GM19395 (cell line): ENCODE measurements at regions not wholly inside any gene's neighbourhood (a gene's known extent, or its start where the extent isn't known, plus 50 kb on each side); places are given as distances from the start of the nearest gene placed in this dataset.

Experiments
- ATAC-seq: cut with Tn5 transposase; IDR thresholded peaks from one replicate; pipeline ENCODE4 v1.9.1; 2021; ENCODE audit warnings: mild to moderate bottlenecking, moderate library complexity; ENCODE audit not compliant: unreplicated experiment

- ATAC-seq = no peak
Observed at GRCh38 chr7:45446195-45446944, 127.8 kb upstream of the ADCY1 start.

- ATAC-seq = no peak
Observed at GRCh38 chr7:45447296-45447695, 126.9 kb upstream of the ADCY1 start.

GRCh38 chr7:45450571-45451204 is 123.5 kb upstream of the ADCY1 start:
- no peak for ATAC-seq

- no peak for ATAC-seq
Observed at GRCh38 chr7:45451342-45452035, 122.7 kb upstream of the ADCY1 start.

- no peak for ATAC-seq
Observed at GRCh38 chr7:45454771-45455170, 119.4 kb upstream of the ADCY1 start.

GRCh38 chr7:45455662-45456061 is 118.5 kb upstream of the ADCY1 start:
- ATAC-seq = no peak

- no peak for ATAC-seq
Observed at GRCh38 chr7:45456105-45456504, 118.1 kb upstream of the ADCY1 start.

- ATAC-seq = no peak
Observed at GRCh38 chr7:45456747-45457524, 117.2 kb upstream of the ADCY1 start.

- ATAC-seq = no peak
Observed at GRCh38 chr7:45457591-45457990, 116.6 kb upstream of the ADCY1 start.

GRCh38 chr7:45459476-45459875 is 114.7 kb upstream of the ADCY1 start:
- no peak for ATAC-seq

GRCh38 chr7:45460379-45460778 is 113.8 kb upstream of the ADCY1 start:
- no peak for ATAC-seq

- no peak for ATAC-seq
Observed at GRCh38 chr7:45461026-45461425, 113.1 kb upstream of the ADCY1 start.

GRCh38 chr7:45469103-45469502 is 105.1 kb upstream of the ADCY1 start:
- no peak for ATAC-seq

- ATAC-seq = no peak
Observed at GRCh38 chr7:45470031-45470430, 104.1 kb upstream of the ADCY1 start.

GRCh38 chr7:45479781-45480180 is 94.4 kb upstream of the ADCY1 start:
- ATAC-seq = no peak

- no peak for ATAC-seq
Observed at GRCh38 chr7:45482451-45482850, 91.7 kb upstream of the ADCY1 start.

- no peak for ATAC-seq
Observed at GRCh38 chr7:45484094-45484493, 90.1 kb upstream of the ADCY1 start.

- no peak for ATAC-seq
Observed at GRCh38 chr7:45486575-45486974, 87.6 kb upstream of the ADCY1 start.

- ATAC-seq = no peak
Observed at GRCh38 chr7:45494885-45495284, 79.3 kb upstream of the ADCY1 start.

GRCh38 chr7:45495618-45496017 is 78.5 kb upstream of the ADCY1 start:
- ATAC-seq = no peak

- ATAC-seq = no peak
Observed at GRCh38 chr7:45500257-45500656, 73.9 kb upstream of the ADCY1 start.
